Smooth muscle cell (in vitro differentiated cells): ENCODE measurements at regions not wholly inside any gene's neighbourhood (a gene's known extent, or its start where the extent isn't known, plus 50 kb on each side); places are given as distances from the start of the nearest gene placed in this dataset.

Experiments used
- DNase-seq: peaks from one replicate; lab custom pipeline; 2025; ENCODE audit not compliant: unreplicated experiment; lab: John Stamatoyannopoulos, UW
- H2AFZ ChIP-seq: fragments of 200-600 bp; sonication (generic); 2 replicates; pipeline ENCODE4 v1.6.0; 2016; ENCODE audit warnings: antibody characterized with exemption, low read depth, mild to moderate bottlenecking
- H3F3A ChIP-seq: fragments of 200-600 bp; sonication (generic); 2 replicates; pipeline ENCODE4 v1.6.0; 2017; ENCODE audit warnings: antibody characterized with exemption, low read depth
- H3K27ac ChIP-seq: fragments of 200-600 bp; sonication (generic); 2 replicates; pipeline ENCODE4 v1.5.1; 2016; ENCODE audit warnings: low read depth, mild to moderate bottlenecking
- H3K27me3 ChIP-seq: fragments of 200-600 bp; sonication (generic); 2 replicates; pipeline ENCODE4 v1.6.1; 2016; ENCODE audit warnings: low read depth, mild to moderate bottlenecking
- H3K36me3 ChIP-seq: fragments of 200-600 bp; sonication (generic); 2 replicates; pipeline ENCODE4 v1.5.1; 2016; ENCODE audit warnings: low read depth
- H3K4me1 ChIP-seq: fragments of 200-600 bp; sonication (generic); 2 replicates; pipeline ENCODE4 v1.5.1; 2016; ENCODE audit warnings: low read depth
- H3K4me2 ChIP-seq: fragments of 200-600 bp; sonication (generic); 2 replicates; pipeline ENCODE4 v1.6.0; 2016; ENCODE audit warnings: mild to moderate bottlenecking
- H3K4me3 ChIP-seq: fragments of 200-600 bp; sonication (generic); 2 replicates; pipeline ENCODE4 v1.5.1; 2016; ENCODE audit warnings: mild to moderate bottlenecking
- H3K79me2 ChIP-seq: fragments of 200-600 bp; sonication (generic); 2 replicates; pipeline ENCODE4 v1.6.0; 2016; ENCODE audit warnings: low read depth, mild to moderate bottlenecking
- H3K9ac ChIP-seq: fragments of 200-600 bp; sonication (generic); 2 replicates; pipeline ENCODE4 v1.6.0; 2016; ENCODE audit warnings: low read depth
- H3K9me3 ChIP-seq: fragments of 200-600 bp; sonication (generic); replicated peaks from 2 replicates; pipeline ENCODE4 v1.5.1; 2016; ENCODE audit warnings: low read depth
- H4K20me1 ChIP-seq: fragments of 200-600 bp; sonication (generic); 2 replicates; pipeline ENCODE4 v1.6.0; 2016; ENCODE audit warnings: low read depth
- CTCF ChIP-seq: fragments of 200-600 bp; sonication (generic); IDR thresholded peaks from 2 replicates; pipeline ENCODE4 v1.5.1; 2017; ENCODE audit warnings: borderline replicate concordance, mild to moderate bottlenecking, antibody characterized with exemption; ENCODE audit not compliant: insufficient read depth, poor library complexity, severe bottlenecking
- WGBS: methylation state at CpG from one replicate; pipeline ENCODE4 v1.1.7; 2016; ENCODE audit warnings: low lambda C conversion rate; 5-methylcytosine and 5-hydroxymethylcytosine counted together

DNA sequence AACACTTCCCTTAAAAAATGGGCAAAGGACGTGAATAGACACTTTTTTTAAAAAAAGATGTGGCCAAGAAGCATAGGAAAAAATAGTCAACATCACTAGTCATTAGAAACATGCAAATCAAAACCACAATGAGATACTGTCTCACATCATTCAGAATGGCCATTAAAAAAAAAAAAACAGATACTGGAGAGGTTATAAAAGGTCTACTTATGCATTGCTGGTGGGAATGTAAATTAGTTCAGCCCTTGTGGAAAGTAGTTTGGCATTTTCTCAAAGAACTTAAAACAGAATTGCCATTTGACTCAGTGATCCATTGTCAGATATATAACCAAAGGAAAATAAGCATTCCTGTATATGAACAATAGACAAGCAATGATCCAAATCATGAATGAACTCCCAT lies 352.8 kb upstream of the EPHA5 start:
- no peaks in the 10 kb centered on the region for H3K36me3 ChIP-seq
- no peak for DNase-seq
- H3K27ac ChIP-seq = no peak overlapping the region
- no peak overlapping the region for H3K4me2 ChIP-seq
- no peaks in the 10 kb centered on the region for H3K79me2 ChIP-seq
- H3K4me1 ChIP-seq = no peaks in the 10 kb centered on the region
- no peaks in the 10 kb centered on the region for H3K9me3 ChIP-seq
- H3K27me3 ChIP-seq = no peaks in the 10 kb centered on the region
- no peak for TF ChIP-seq CTCF
- H4K20me1 ChIP-seq = no peaks in the 10 kb centered on the region
- H3K4me3 ChIP-seq = no peak overlapping the region
- H3F3A ChIP-seq = no peaks in the 10 kb centered on the region
- H3K9ac ChIP-seq = no peak overlapping the region
- no peak overlapping the region for H2AFZ ChIP-seq
- WGBS = 77% methylated on average over 1 of the region's 1 CpG

GRCh38 chr4:66017671-66018070 lies 347.4 kb upstream of the EPHA5 start:
- Histone ChIP-seq H3K4me2 (no peak overlapping the region), H3K79me2 (no peaks in the 10 kb centered on the region), H3K36me3 (no peaks in the 10 kb centered on the region), H3K4me1 (peaks cover 9% of the 10 kb centered on the region), H3K27ac (no peak overlapping the region), H3K27me3 (no peaks in the 10 kb centered on the region), H3F3A (no peaks in the 10 kb centered on the region), H4K20me1 (no peaks in the 10 kb centered on the region), H2AFZ (no peak overlapping the region), H3K9ac (no peak overlapping the region), H3K4me3 (no peak overlapping the region), H3K9me3 (peaks cover 6% of the 10 kb centered on the region)
- DNase-seq = no peak
- no peak for TF ChIP-seq CTCF
- WGBS = 87% methylated on average over 3 of the region's 3 CpGs

DNA sequence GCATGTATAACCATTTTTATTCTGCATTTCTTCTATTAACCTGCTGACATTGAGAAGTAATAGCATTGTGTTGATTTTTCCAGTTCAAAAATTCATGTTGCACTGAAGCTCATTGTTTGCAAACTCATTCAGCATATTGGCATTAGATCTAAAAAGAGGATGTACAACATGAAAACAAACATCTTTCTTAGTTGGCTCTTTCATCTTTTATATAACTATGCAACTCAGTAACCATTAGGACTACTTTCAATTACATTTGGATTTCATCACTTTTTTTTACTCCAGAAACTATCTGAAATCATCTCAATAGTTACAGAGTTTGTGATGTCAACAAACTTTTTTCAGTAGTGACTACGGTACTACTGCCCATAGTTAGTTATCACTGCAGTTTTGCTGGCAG lies 346.0 kb upstream of the EPHA5 start:
- no peak overlapping the region for H3K4me3 ChIP-seq
- no peak overlapping the region for H2AFZ ChIP-seq
- H4K20me1 ChIP-seq = no peaks in the 10 kb centered on the region
- no peaks in the 10 kb centered on the region for H3K79me2 ChIP-seq
- H3K9me3 ChIP-seq = peaks cover 6% of the 10 kb centered on the region
- H3K4me2 ChIP-seq = no peak overlapping the region
- H3K27ac ChIP-seq = no peak overlapping the region
- peaks cover 9% of the 10 kb centered on the region for H3K4me1 ChIP-seq
- H3K27me3 ChIP-seq = no peaks in the 10 kb centered on the region
- H3K36me3 ChIP-seq = no peaks in the 10 kb centered on the region
- no peaks in the 10 kb centered on the region for H3F3A ChIP-seq
- no peak for DNase-seq
- no peak for TF ChIP-seq CTCF
- WGBS = 100% methylated on average over 1 of the region's 1 CpG
- no peak overlapping the region for H3K9ac ChIP-seq

DNA sequence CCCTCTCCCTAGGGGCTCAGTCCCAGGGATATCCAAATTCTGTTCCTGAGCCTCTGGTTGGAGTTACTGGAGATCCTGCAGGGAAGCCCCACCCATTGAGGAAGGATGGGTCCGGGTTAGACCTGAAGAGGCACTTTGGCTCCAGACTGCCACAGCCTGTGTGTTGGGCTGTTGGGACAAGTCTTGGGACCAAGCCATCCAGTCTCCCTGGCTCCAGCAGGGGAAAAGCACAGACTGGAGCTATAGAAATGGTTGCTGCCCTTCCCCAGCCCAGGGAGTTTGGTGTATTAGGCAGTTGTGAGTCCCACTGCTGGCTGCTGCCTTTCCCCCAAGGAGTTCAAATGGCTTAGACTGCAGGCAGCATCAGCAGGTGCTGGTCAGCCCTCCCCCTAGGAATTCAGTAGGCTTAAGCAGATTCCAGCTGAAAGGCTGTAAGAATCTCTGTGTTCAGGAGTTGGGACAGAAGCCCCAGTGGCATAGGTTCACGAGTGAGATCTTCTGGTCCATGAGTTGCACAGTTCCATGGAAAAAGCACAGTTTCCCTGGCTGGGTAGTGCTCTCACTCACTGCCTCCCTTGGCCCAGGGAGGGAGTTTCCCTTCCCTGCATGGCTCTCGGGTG lies 344.0 kb upstream of the EPHA5 start:
- peaks cover 6% of the 10 kb centered on the region for H3K9me3 ChIP-seq
- no peak for TF ChIP-seq CTCF
- H3K79me2 ChIP-seq = no peaks in the 10 kb centered on the region
- H4K20me1 ChIP-seq = no peaks in the 10 kb centered on the region
- no peaks in the 10 kb centered on the region for H3K27me3 ChIP-seq
- no peak overlapping the region for H2AFZ ChIP-seq
- peaks cover 9% of the 10 kb centered on the region for H3K4me1 ChIP-seq
- WGBS = 47% methylated on average over 3 of the region's 3 CpGs
- DNase-seq = no peak
- no peaks in the 10 kb centered on the region for H3K36me3 ChIP-seq
- no peaks in the 10 kb centered on the region for H3F3A ChIP-seq
- H3K4me2 ChIP-seq = no peak overlapping the region
- no peak overlapping the region for H3K27ac ChIP-seq
- no peak overlapping the region for H3K9ac ChIP-seq
- no peak overlapping the region for H3K4me3 ChIP-seq
